Mesothelial cell of epicardium (in vitro differentiated cells): ENCODE measurements at regions not wholly inside any gene's neighbourhood (a gene's known extent, or its start where the extent isn't known, plus 50 kb on each side); places are given as distances from the start of the nearest gene placed in this dataset.

Source experiments
- DNase-seq, 2 experiments: peaks; one replicate each; pipeline ENCODE4 v3.0.0; 2021; ENCODE audit warnings: low spot score in 2 of 2; ENCODE audit not compliant: unreplicated experiment in 2 of 2
- H3K27ac Mint-ChIP-seq: 2 replicates; pipeline ENCODE4 v1.8.0; 2021; ENCODE audit warnings: mixed read lengths
- H3K27me3 Mint-ChIP-seq: 2 replicates; pipeline ENCODE4 v1.8.0; 2021; ENCODE audit warnings: low read depth, mixed read lengths
- H3K36me3 Mint-ChIP-seq: 2 replicates; pipeline ENCODE4 v1.8.0; 2021; ENCODE audit warnings: mixed read lengths
- H3K4me1 Mint-ChIP-seq: 2 replicates; pipeline ENCODE4 v1.8.0; 2021; ENCODE audit warnings: mixed read lengths
- H3K4me3 Mint-ChIP-seq: 2 replicates; pipeline ENCODE4 v1.8.0; 2021; ENCODE audit warnings: mild to moderate bottlenecking, moderate library complexity, mixed read lengths
- H3K9me3 Mint-ChIP-seq: 2 replicates; pipeline ENCODE4 v1.8.0; 2021; ENCODE audit warnings: mixed read lengths
- TF ChIP-seq, protein P1 (sequence below): fragments of 200-600 bp; sonication (generic); IDR thresholded peaks from one replicate; pipeline ENCODE4 v1.5.0; 2021; ENCODE audit warnings: antibody characterized with exemption; ENCODE audit not compliant: unreplicated experiment

DNA sequence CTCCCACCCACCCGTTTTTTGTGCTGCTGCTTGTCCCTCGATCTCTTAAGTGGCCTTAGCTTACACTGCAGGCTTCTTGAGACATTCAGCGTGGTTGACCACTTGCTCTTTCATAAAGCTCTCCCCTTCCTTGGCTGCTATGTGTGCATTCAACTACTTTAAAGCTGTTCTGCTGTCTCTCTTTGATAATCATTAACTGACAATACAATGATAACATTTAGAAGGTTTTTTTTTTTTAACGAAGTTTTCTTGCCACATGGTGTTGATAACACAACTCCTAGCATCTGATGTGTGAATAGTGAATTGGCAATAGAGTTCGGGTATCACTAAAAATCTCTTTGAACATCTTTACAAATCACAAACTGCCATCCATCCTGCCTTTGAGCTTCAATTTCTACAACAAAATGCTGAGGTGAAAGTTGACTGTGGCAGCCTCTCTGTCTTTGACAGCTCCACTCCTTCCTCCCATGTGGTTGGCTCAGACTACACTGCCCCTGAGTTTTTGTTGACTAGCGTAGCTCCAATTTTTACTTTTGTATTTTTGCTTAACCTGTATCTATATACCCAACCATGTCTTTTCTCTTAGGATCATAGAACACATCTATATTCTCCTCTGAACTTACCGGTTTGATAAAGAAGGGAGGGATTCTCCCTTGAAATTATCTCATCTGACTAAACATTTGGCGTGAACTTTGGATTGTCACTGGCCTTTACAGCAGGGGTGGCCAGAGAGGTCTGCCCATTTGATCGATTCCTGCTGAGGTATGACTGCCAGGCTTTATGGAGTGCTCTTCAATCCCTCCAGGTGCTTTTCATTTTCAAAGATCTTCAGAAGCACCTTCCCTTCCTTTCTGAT, 409.4 kb upstream of the CD180 start:
- no peak overlapping the region for H3K4me3 Mint-ChIP-seq

DNA sequence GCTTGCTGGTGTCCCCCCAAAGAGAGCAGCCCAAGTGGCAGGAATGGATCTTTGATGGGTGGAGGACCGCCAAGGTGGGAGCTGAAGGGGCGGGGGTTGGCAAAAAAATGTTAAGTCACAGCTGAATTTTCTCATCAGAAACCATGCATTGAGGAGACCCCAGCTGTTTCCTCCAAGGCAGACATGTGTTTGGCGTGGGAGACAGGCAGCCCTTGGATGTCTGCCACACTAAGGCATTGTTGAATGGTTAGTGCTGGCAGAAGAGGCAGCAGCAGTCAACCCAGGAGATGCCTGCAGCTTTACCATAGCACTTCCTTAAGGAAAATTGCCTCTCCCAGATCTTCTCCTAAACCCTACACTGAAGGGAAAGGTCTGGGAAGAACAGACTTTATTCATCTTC, 394.9 kb upstream of the CD180 start:
- Mint-ChIP-seq H3K9me3 (peaks cover 16% of the 10 kb centered on the region), H3K27me3 (no peaks in the 10 kb centered on the region), H3K4me1 (no peaks in the 10 kb centered on the region), H3K4me3 (no peak overlapping the region), H3K36me3 (no peaks in the 10 kb centered on the region), H3K27ac (no peak overlapping the region)
- TF ChIP-seq, protein P1, sequence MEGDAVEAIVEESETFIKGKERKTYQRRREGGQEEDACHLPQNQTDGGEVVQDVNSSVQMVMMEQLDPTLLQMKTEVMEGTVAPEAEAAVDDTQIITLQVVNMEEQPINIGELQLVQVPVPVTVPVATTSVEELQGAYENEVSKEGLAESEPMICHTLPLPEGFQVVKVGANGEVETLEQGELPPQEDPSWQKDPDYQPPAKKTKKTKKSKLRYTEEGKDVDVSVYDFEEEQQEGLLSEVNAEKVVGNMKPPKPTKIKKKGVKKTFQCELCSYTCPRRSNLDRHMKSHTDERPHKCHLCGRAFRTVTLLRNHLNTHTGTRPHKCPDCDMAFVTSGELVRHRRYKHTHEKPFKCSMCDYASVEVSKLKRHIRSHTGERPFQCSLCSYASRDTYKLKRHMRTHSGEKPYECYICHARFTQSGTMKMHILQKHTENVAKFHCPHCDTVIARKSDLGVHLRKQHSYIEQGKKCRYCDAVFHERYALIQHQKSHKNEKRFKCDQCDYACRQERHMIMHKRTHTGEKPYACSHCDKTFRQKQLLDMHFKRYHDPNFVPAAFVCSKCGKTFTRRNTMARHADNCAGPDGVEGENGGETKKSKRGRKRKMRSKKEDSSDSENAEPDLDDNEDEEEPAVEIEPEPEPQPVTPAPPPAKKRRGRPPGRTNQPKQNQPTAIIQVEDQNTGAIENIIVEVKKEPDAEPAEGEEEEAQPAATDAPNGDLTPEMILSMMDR = no peak
- no peak for DNase-seq

More for the DNA sequence above, 409.4 kb upstream of the CD180 start:
- peaks cover 1% of the 10 kb centered on the region for H3K27me3 Mint-ChIP-seq
- DNase-seq = no peak
- no peaks in the 10 kb centered on the region for H3K36me3 Mint-ChIP-seq
- H3K9me3 Mint-ChIP-seq = peaks cover 26% of the 10 kb centered on the region
- H3K27ac Mint-ChIP-seq = no peak overlapping the region
- TF ChIP-seq, protein P1 = no peak
- H3K4me1 Mint-ChIP-seq = no peaks in the 10 kb centered on the region

DNA sequence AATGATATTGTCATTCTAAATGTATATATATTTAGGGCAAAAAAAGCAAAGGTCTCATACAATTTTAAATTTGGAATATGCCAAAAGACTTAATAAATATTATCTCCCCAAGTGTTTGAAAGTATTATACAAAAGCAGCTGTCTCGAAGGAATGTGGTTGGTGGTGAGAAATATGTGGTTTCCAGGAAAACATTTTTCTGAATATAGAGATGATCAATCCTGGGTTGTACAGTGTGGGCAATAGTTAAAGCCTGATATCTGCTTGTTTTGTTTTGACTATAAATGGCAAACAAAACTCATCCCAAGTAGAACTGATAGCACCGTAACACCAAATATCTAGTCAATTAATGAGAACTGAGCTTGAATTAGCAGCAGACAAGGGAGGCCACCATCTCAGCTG, 391.8 kb upstream of the CD180 start:
- Mint-ChIP-seq H3K4me3 (no peak overlapping the region), H3K9me3 (peaks cover 12% of the 10 kb centered on the region), H3K4me1 (no peaks in the 10 kb centered on the region), H3K36me3 (no peaks in the 10 kb centered on the region), H3K27me3 (no peaks in the 10 kb centered on the region), H3K27ac (no peak overlapping the region)
- no peak for DNase-seq
- TF ChIP-seq, protein P1 = no peak

DNA sequence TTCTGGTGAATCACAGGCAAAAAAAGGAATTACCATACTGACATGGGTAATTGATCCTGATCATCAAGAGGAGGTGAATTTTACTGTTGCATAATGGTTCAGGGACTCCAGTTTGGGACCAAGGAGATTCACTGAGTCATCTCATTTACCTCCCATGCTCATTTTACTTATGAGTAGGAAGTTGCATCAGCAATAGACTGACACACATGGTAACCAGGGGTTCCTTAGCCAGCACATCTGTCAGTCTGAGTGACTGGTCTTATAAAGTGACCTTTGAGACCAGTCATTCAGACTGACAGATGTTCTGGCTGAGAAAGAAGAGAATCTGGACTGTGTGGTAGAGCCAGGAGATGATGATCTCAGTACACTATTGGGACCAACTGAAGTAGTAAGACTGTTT, 384.6 kb upstream of the CD180 start:
- TF ChIP-seq, protein P1 = no peak
- H3K9me3 Mint-ChIP-seq = peaks cover 3% of the 10 kb centered on the region
- peaks cover 3% of the 10 kb centered on the region for H3K4me1 Mint-ChIP-seq
- H3K27me3 Mint-ChIP-seq = no peaks in the 10 kb centered on the region
- H3K4me3 Mint-ChIP-seq = no peak overlapping the region
- H3K27ac Mint-ChIP-seq = no peak overlapping the region
- no peak for DNase-seq
- H3K36me3 Mint-ChIP-seq = no peaks in the 10 kb centered on the region

DNA sequence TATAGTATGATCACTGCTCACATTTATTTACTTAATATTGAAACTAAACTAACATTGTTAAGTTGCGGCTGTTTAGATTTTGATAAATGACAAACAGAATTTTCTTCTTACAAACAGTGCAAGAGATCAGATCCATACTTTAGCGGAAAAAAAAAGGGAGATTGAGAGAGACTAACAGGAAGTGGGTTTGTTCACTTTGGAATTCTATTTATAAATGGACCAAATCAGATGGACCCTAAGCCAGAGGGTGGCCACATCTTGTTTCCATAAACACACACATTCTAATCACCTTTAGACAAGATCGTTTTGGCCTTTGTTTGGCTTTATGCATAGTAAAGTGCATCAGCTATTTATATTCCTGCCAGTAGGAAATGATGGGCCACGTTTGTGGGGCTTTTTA, 381.4 kb upstream of the CD180 start:
- TF ChIP-seq, protein P1 = no peak
- peaks cover 19% of the 10 kb centered on the region for H3K9me3 Mint-ChIP-seq
- no peak overlapping the region for H3K27ac Mint-ChIP-seq
- peaks cover 2% of the 10 kb centered on the region for H3K36me3 Mint-ChIP-seq
- H3K27me3 Mint-ChIP-seq = no peaks in the 10 kb centered on the region
- peaks cover 3% of the 10 kb centered on the region for H3K4me1 Mint-ChIP-seq
- no peak overlapping the region for H3K4me3 Mint-ChIP-seq
- DNase-seq = no peak

DNA sequence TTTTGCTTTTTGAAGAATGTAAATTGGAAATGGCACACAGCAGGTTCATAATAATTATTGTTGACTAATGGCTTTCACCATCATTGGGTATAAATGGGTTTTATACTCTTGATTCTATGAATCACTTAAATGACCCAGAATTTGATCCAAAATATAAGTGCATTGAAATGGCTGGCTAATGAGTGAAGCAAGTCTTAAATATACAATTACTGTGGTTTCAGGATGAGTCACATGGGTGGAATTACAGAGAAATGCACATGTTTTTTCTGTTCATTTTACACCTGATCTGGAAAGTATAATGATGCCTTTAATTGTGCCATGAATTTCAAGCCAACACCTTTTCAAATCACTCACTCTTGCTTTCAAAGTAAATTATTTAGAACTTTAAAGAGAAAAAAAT, 380.8 kb upstream of the CD180 start:
- Mint-ChIP-seq H3K36me3 (peaks cover 2% of the 10 kb centered on the region), H3K27ac (no peak overlapping the region), H3K27me3 (no peaks in the 10 kb centered on the region), H3K4me3 (no peak overlapping the region), H3K4me1 (peaks cover 3% of the 10 kb centered on the region), H3K9me3 (peaks cover 21% of the 10 kb centered on the region)
- TF ChIP-seq, protein P1 = no peak
- no peak for DNase-seq
